ENCODE measurements at regions not wholly inside any gene's neighbourhood (a gene's known extent, or its start where the extent isn't known, plus 50 kb on each side); places are given as distances from the start of the nearest gene placed in this dataset.

GRCh38 chr5:136892000-136892399, 526.7 kb upstream of the TRPC7 start:
- DNase-seq (ENCODE audit: low read depth) = no peak
- H3K4me3 ChIP-seq (ENCODE audit: low read length) = no peak overlapping the region
- TF ChIP-seq CTCF (conservative IDR thresholded peaks at IDR 0.05; ENCODE audit: low read length) = no peak

GRCh38 chr5:136891175-136891972, 526.0 kb upstream of the TRPC7 start:
- H3K4me3 ChIP-seq (ENCODE audit: low read length) = no peak overlapping the region

GRCh38 chr5:136890431-136891148, 525.2 kb upstream of the TRPC7 start:
- no peak overlapping the region for H3K4me3 ChIP-seq (ENCODE audit: low read length)
- no peak for DNase-seq (ENCODE audit: low read depth)
- no peak for TF ChIP-seq CTCF (conservative IDR thresholded peaks at IDR 0.05; ENCODE audit: low read length)

More at GRCh38 chr5:136891175-136891972, 526.0 kb upstream of the TRPC7 start:
- no peak for DNase-seq (ENCODE audit: low read depth)
- TF ChIP-seq CTCF (conservative IDR thresholded peaks at IDR 0.05; ENCODE audit: low read length) = 0 out of 2 replicates have a peak, but pooled peaks have one; percentile 19

- TF ChIP-seq CTCF (conservative IDR thresholded peaks at IDR 0.05; ENCODE audit: low read length) = no peak
- no peak for DNase-seq (ENCODE audit: low read depth)
- H3K4me3 ChIP-seq (ENCODE audit: low read length) = no peak overlapping the region
These were observed 521.3 kb upstream of the TRPC7 start for GRCh38 chr5:136886608-136887007.

GRCh38 chr5:136864960-136865359, 499.6 kb upstream of the TRPC7 start:
- H3K4me3 ChIP-seq (ENCODE audit: low read length) = no peak overlapping the region
- no peak for DNase-seq (ENCODE audit: low read depth)
- TF ChIP-seq CTCF (conservative IDR thresholded peaks at IDR 0.05; ENCODE audit: low read length) = no peak

- DNase-seq (ENCODE audit: low read depth) = no peak
- no peak for TF ChIP-seq CTCF (conservative IDR thresholded peaks at IDR 0.05; ENCODE audit: low read length)
- H3K4me3 ChIP-seq (ENCODE audit: low read length) = no peak overlapping the region
These were observed 491.3 kb upstream of the TRPC7 start for GRCh38 chr5:136856648-136857047.

- H3K4me3 ChIP-seq (ENCODE audit: low read length) = no peak overlapping the region
- no peak for DNase-seq (ENCODE audit: low read depth)
- TF ChIP-seq CTCF (conservative IDR thresholded peaks at IDR 0.05; ENCODE audit: low read length) = no peak
These were observed 488.6 kb upstream of the TRPC7 start for GRCh38 chr5:136853971-136854370.

Measured in AG10803 (cell line).